ENCODE measurements at regions not wholly inside any gene's neighbourhood (a gene's known extent, or its start where the extent isn't known, plus 50 kb on each side); places are given as distances from the start of the nearest gene placed in this dataset.
A peak's percentile ranks its signal among the peaks of the same experiment; 100 is the strongest.
"Not testable (repeated sequence)": the region's sequence is repeated elsewhere in the genome, so short reads cannot be mapped to it uniquely, and the experiment has no call there.

- DNase-seq = no peak
These were observed 305.0 kb upstream of the CCL2 start for GRCh38 chr17:33950061-33950460.

- no peak for DNase-seq
These were observed 302.7 kb upstream of the CCL2 start for GRCh38 chr17:33952425-33952824.

- DNase-seq = no peak
These were observed 300.5 kb upstream of the CCL2 start for GRCh38 chr17:33954597-33954996.

GRCh38 chr17:33955461-33955860 is 299.6 kb upstream of the CCL2 start:
- DNase-seq = no peak

GRCh38 chr17:33959098-33959497 is 296.0 kb upstream of the CCL2 start:
- not testable (repeated sequence) for DNase-seq

- DNase-seq = no peak
These were observed 292.0 kb upstream of the CCL2 start for GRCh38 chr17:33962857-33963655.

GRCh38 chr17:33964344-33964979 is 290.6 kb upstream of the CCL2 start:
- no peak for DNase-seq

GRCh38 chr17:33966410-33967059 is 288.6 kb upstream of the CCL2 start:
- DNase-seq = no peak

- no peak for DNase-seq
These were observed 287.3 kb upstream of the CCL2 start for GRCh38 chr17:33967608-33968349.

GRCh38 chr17:33968350-33969044 is 286.6 kb upstream of the CCL2 start:
- peak in 1 of 2 donors; percentile 17 for DNase-seq

- DNase-seq = no peak
These were observed 284.8 kb upstream of the CCL2 start for GRCh38 chr17:33970279-33970678.

- no peak for DNase-seq
These were observed 282.3 kb upstream of the CCL2 start for GRCh38 chr17:33972763-33973162.

GRCh38 chr17:33973491-33973890 is 281.6 kb upstream of the CCL2 start:
- no peak for DNase-seq

- no peak for DNase-seq
These were observed 280.8 kb upstream of the CCL2 start for GRCh38 chr17:33974276-33974675.

- no peak for DNase-seq
These were observed 278.3 kb upstream of the CCL2 start for GRCh38 chr17:33976831-33977230.

- no peak for DNase-seq
These were observed 277.2 kb upstream of the CCL2 start for GRCh38 chr17:33977729-33978514.

GRCh38 chr17:33978889-33979288 is 276.2 kb upstream of the CCL2 start:
- DNase-seq = no peak

- DNase-seq = no peak
These were observed 274.9 kb upstream of the CCL2 start for GRCh38 chr17:33980193-33980592.

- no peak for DNase-seq
These were observed 273.1 kb upstream of the CCL2 start for GRCh38 chr17:33981711-33982601.

- DNase-seq = no peak
These were observed 272.2 kb upstream of the CCL2 start for GRCh38 chr17:33982909-33983308.

Measured in stimulated activated CD4-positive, alpha-beta T cell treated with anti-CD3 and anti-CD28 coated beads, Interleukin-2, amount 100 ng/mL, for 24 hours (primary cell).